Adrenal gland (tissue), 9 donors: ENCODE measurements at regions not wholly inside any gene's neighbourhood (a gene's known extent, or its start where the extent isn't known, plus 50 kb on each side); places are given as distances from the start of the nearest gene placed in this dataset.

Experiments used
- DNase-seq, 7 donors: peaks; one replicate each; pipeline ENCODE4 v3.0.0-alpha.2; 2019 to 2020
- H3K27ac ChIP-seq, 5 donors: fragments of 200-600 bp; sonication (generic) in 4 of 5; 1 replicate in 3 of 5; 2 replicates in 2 of 5; pipeline versions ENCODE4 v1.5.1 to v1.8.0; 2016 to 2020; ENCODE audit warnings: mild to moderate bottlenecking in 1 of 5
- H3K27me3 ChIP-seq: fragments of 200-600 bp; 2 replicates; pipeline ENCODE4 v1.8.0; 2021
- H3K36me3 ChIP-seq, 2 donors: fragments of 200-600 bp; replicated peaks in 1 of 2; 1 replicate in 1 of 2; 2 replicates in 1 of 2; pipeline versions ENCODE4 v1.5.1 to v1.8.0; 2018 to 2022
- H3K4me1 ChIP-seq, 2 donors: fragments of 200-600 bp; replicated peaks in 1 of 2; 1 replicate in 1 of 2; 2 replicates in 1 of 2; pipeline versions ENCODE4 v1.5.1 to v1.8.0; 2018 to 2021
- H3K4me3 ChIP-seq, 4 donors: fragments of 200-600 bp; sonication (generic) in 3 of 4; one replicate each; pipeline ENCODE4 v1.5.1; 2016 to 2018
- H3K9me3 ChIP-seq, 3 donors: fragments of 200-600 bp; sonication (generic) in 1 of 3; replicated peaks in 1 of 3; 1 replicate in 2 of 3; 2 replicates in 1 of 3; pipeline versions ENCODE4 v1.5.1 to v1.8.0; 2016 to 2021
- POLR2A ChIP-seq, 2 donors: fragments of 450-650 bp; IDR thresholded peaks; one replicate each; pipeline ENCODE4 v1.6.1; 2017; ENCODE audit warnings: antibody characterized with exemption in 2 of 2, mild to moderate bottlenecking in 2 of 2, moderate library complexity in 1 of 2
- WGBS, 4 donors: extraction: QIAGEN DNeasy Blood & Tissue Kit in 2 of 4; methylation state at CpG; one replicate each; pipeline versions ENCODE4 v1.1.5 to v1.1.7; 2013 to 2017; 5-methylcytosine and 5-hydroxymethylcytosine counted together
- intact Hi-C, 2 donors: fragments of 100-400 bp; cut with DNase I; formaldehyde crosslinking; loops; one replicate each; pipeline versions ENCODE4 v1.14.1 to v1.15.0; 2022 to 2023
- TF ChIP-seq, protein P1 (sequence below), 6 experiments: fragments of 450-650 bp in 4 of 6; fragments of 200-600 bp in 2 of 6; sonication (generic) in 1 of 6; IDR thresholded peaks; 1 replicate in 5 of 6; 2 replicates in 1 of 6; pipeline versions ENCODE4 v1.5.1 to v1.8.0; 2016 to 2021; ENCODE audit warnings: antibody characterized with exemption in 6 of 6, mild to moderate bottlenecking in 2 of 6, moderate library complexity in 1 of 6
- donor health status: healthy with polysubstance abuse.
- donor health status: Bipolar disorder and iron deficiency.
- donor health status: DM: yes; HTN: yes; CAD: no.
- donor health status: DM: no; HTN: no; CAD: no.
- donor health status: DM: no; HTN: no; CAD: no.

DNA sequence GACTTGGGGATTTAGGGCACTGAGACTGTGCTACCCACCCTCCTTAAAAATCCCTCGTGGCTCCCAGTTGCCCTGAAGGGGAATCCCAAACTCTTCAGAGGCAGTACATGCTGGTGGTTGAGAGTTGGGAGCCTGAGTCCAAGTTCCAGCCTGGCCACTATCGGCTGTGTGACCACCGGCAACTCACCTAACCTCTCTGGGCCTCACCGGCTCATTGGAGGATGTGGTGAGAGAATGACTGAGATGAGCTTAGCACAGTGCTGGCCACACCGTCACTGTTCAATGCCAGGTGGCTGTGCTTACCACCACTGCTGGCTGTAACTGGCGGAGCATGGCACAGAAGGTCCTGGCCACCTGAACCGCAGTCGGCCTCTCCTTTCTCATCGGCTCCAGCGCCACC, 200.2 kb downstream of the C9orf50 start:
- no peaks in the 10 kb centered on the region for H3K4me1 ChIP-seq
- no peaks in the 10 kb centered on the region for H3K27me3 ChIP-seq
- DNase-seq, result no peak
- TF ChIP-seq POLR2A (IDR thresholded peaks at IDR 0.05), result no peak
- TF ChIP-seq, protein P1, sequence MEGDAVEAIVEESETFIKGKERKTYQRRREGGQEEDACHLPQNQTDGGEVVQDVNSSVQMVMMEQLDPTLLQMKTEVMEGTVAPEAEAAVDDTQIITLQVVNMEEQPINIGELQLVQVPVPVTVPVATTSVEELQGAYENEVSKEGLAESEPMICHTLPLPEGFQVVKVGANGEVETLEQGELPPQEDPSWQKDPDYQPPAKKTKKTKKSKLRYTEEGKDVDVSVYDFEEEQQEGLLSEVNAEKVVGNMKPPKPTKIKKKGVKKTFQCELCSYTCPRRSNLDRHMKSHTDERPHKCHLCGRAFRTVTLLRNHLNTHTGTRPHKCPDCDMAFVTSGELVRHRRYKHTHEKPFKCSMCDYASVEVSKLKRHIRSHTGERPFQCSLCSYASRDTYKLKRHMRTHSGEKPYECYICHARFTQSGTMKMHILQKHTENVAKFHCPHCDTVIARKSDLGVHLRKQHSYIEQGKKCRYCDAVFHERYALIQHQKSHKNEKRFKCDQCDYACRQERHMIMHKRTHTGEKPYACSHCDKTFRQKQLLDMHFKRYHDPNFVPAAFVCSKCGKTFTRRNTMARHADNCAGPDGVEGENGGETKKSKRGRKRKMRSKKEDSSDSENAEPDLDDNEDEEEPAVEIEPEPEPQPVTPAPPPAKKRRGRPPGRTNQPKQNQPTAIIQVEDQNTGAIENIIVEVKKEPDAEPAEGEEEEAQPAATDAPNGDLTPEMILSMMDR (IDR thresholded peaks at IDR 0.05), result no peak
- H3K36me3 ChIP-seq, result no peaks in the 10 kb centered on the region
- WGBS, 4 donors, result 84 to 98% (median 90%) methylated on average over 5 to 10 of the region's 10 CpGs
- H3K4me3 ChIP-seq, result no peak overlapping the region
- intact Hi-C loops, result no loop called here
- H3K27ac ChIP-seq, result no peak overlapping the region
- H3K9me3 ChIP-seq, result no peaks in the 10 kb centered on the region

DNA sequence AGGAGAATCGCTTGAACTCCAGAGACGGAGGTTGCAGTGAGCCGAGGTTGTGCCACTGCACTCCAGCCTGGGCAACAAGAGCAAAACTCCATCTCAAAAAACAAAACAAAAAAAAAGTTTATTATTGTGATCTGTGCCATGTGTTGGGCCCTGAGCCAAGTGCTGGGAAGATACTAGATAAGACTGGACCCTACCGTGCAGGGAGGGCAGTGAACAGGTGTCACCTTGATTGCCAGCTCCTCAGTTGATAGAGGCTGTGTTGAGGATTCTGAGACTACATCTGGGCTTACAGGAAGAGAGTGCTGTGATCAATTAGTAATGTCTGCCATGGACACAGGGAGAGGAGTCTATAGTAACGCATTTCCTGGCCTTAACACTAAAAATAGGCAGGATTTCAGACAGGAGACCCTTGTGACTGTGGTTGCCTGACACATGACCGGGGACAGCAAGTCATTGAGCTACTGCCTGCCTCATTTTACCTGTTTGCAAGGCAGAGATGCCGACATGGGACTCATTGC, 201.5 kb downstream of the C9orf50 start:
- no peaks in the 10 kb centered on the region for H3K27me3 ChIP-seq
- H3K27ac ChIP-seq, result no peak overlapping the region
- intact Hi-C loops, result no loop called here
- H3K4me3 ChIP-seq, result no peak overlapping the region
- H3K36me3 ChIP-seq, result no peaks in the 10 kb centered on the region
- H3K9me3 ChIP-seq, result no peaks in the 10 kb centered on the region
- H3K4me1 ChIP-seq, result peaks cover 2 to 6% of the 10 kb centered on the region in 2 donors
- no peak for TF ChIP-seq POLR2A (IDR thresholded peaks at IDR 0.05)
- TF ChIP-seq, protein P1 (IDR thresholded peaks at IDR 0.05), result no peak
- no peak for DNase-seq
- 78 to 86% (median 82%) methylated on average over 5 to 7 of the region's 7 CpGs for WGBS, 4 donors

DNA sequence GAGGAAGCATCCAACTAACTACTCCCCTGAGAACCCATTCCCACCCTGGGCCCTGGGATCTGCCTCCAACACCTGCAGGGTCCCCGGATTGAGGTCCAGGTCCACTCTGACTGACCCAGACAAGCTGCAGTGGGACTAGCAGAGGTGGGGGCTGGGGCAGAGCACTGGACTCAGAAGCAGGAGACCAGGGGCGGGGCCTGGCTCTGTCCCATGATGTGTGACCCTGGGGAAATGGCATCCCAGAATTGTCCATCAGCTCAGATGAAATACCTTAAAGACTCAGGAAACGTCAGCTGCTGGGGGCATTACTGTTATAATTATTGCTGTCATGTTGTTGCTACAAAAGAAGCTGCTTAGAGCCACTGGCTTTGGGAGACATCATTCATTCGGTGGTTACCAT, 202.4 kb downstream of the C9orf50 start:
- H3K4me3 ChIP-seq, result no peak overlapping the region
- no peaks in the 10 kb centered on the region for H3K36me3 ChIP-seq
- no peaks in the 10 kb centered on the region for H3K27me3 ChIP-seq
- peaks cover 9 to 13% of the 10 kb centered on the region in 2 donors for H3K4me1 ChIP-seq
- no peak overlapping the region for H3K27ac ChIP-seq
- 55 to 67% (median 62%) methylated on average over 3 to 4 of the region's 4 CpGs for WGBS, 4 donors
- H3K9me3 ChIP-seq, result no peaks in the 10 kb centered on the region
- DNase-seq, result no peak
- intact Hi-C loops, result no loop called here
- TF ChIP-seq, protein P1 (IDR thresholded peaks at IDR 0.05), result no peak
- TF ChIP-seq POLR2A (IDR thresholded peaks at IDR 0.05), result no peak

DNA sequence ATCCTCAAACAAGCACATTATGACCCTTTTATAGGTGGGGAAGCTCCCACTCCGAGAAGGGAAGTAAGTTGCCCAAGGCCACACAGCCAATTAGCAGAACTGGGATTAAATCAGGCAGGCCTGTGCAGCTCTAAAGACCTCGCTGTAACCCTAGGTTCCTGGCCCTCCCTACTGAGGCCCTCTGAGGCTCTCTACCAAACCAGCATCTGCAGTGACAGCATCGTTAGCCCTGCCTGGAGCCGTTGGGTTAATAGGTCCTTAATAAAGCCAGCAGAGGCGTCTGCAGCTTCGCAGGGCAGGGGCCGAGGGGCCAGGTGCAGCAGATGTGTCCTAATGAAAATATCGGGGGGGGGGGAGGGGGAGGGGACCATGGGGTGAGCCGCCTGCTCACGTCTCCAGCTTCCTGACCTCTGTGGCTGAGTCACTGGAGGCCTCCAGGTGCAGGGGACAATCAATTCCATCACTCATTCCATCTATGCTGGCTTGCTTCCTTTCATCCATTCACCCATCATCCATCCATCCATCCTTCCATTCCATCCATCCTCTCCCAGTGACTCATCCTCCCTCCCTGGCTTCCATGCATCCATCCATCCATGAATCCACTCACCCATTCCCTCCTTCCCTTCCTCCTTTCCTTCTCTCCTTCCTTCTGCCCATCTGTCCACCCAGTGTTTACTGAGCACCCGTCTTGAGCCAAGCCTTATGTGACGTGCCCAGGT, 203.9 kb downstream of the C9orf50 start:
- TF ChIP-seq POLR2A (IDR thresholded peaks at IDR 0.05), result no peak
- TF ChIP-seq, protein P1 (IDR thresholded peaks at IDR 0.05), result no peak

More for the DNA sequence above, 203.9 kb downstream of the C9orf50 start:
- H3K4me1 ChIP-seq, result peaks cover 19 to 22% of the 10 kb centered on the region in 2 donors
- intact Hi-C loops, result no loop called here
- H3K27me3 ChIP-seq, result no peaks in the 10 kb centered on the region
- H3K9me3 ChIP-seq, result no peaks in the 10 kb centered on the region
- H3K4me3 ChIP-seq, result no peak overlapping the region
- DNase-seq, result peak in 1 of 7 donors; percentile 72
- H3K36me3 ChIP-seq, result no peaks in the 10 kb centered on the region
- H3K27ac ChIP-seq, result peak overlapping the region in 2 of 5 donors; percentile 29 to 60
- WGBS, 4 donors, result 54 to 71% (median 55%) methylated on average over 4 to 12 of the region's 12 CpGs
